Fibroblast of skin of right quadriceps (primary cell): ENCODE measurements at regions not wholly inside any gene's neighbourhood (a gene's known extent, or its start where the extent isn't known, plus 50 kb on each side); places are given as distances from the start of the nearest gene placed in this dataset.

Experiments used
- DNase-seq: peaks from one replicate; pipeline ENCODE4 v3.0.0-alpha.2; 2013

- no peak for DNase-seq
Observed at GRCh38 chr11:128361451-128362020, 225.8 kb downstream of the ETS1 start.

GRCh38 chr11:128359515-128359914 is 227.8 kb downstream of the ETS1 start:
- DNase-seq, result no peak

GRCh38 chr11:128357073-128357472 is 230.3 kb downstream of the ETS1 start:
- no peak for DNase-seq

- no peak for DNase-seq
Observed at GRCh38 chr11:128355558-128355957, 231.8 kb downstream of the ETS1 start.

GRCh38 chr11:128354476-128354875 is 232.9 kb downstream of the ETS1 start:
- no peak for DNase-seq

GRCh38 chr11:128351168-128351567 is 236.2 kb downstream of the ETS1 start:
- no peak for DNase-seq

GRCh38 chr11:128349650-128350299 is 237.6 kb downstream of the ETS1 start:
- no peak for DNase-seq

- DNase-seq, result peak; percentile 32
Observed at GRCh38 chr11:128346804-128347203, 240.6 kb downstream of the ETS1 start.

GRCh38 chr11:128345316-128345715 is 242.0 kb downstream of the ETS1 start:
- DNase-seq, result no peak

GRCh38 chr11:128343870-128344269 is 243.5 kb downstream of the ETS1 start:
- no peak for DNase-seq

GRCh38 chr11:128343135-128343514 is 244.2 kb downstream of the ETS1 start:
- no peak for DNase-seq

- peak; percentile 72 for DNase-seq
Observed at GRCh38 chr11:128342511-128343134, 244.7 kb downstream of the ETS1 start.

GRCh38 chr11:128341280-128342248 is 245.8 kb downstream of the ETS1 start:
- no peak for DNase-seq

- DNase-seq, result no peak
Observed at GRCh38 chr11:128339792-128340191, 247.6 kb downstream of the ETS1 start.

- no peak for DNase-seq
Observed at GRCh38 chr11:128338811-128339210, 248.5 kb downstream of the ETS1 start.

GRCh38 chr11:128336203-128336602 is 251.2 kb downstream of the ETS1 start:
- peak; percentile 21 for DNase-seq

- DNase-seq, result no peak
Observed at GRCh38 chr11:128335729-128336128, 251.6 kb downstream of the ETS1 start.

GRCh38 chr11:128334311-128335044 is 252.9 kb downstream of the ETS1 start:
- no peak for DNase-seq

GRCh38 chr11:128331317-128331716 is 256.0 kb downstream of the ETS1 start:
- no peak for DNase-seq

- DNase-seq, result no peak
Observed at GRCh38 chr11:128330203-128330602, 257.2 kb downstream of the ETS1 start.

- no peak for DNase-seq
Observed at GRCh38 chr11:128328955-128329551, 258.3 kb downstream of the ETS1 start.

- DNase-seq, result no peak
Observed at GRCh38 chr11:128327274-128327673, 260.1 kb downstream of the ETS1 start.
